GM19351 (cell line): ENCODE measurements at regions not wholly inside any gene's neighbourhood (a gene's known extent, or its start where the extent isn't known, plus 50 kb on each side); places are given as distances from the start of the nearest gene placed in this dataset.
"Not testable (repeated sequence)": the region's sequence is repeated elsewhere in the genome, so short reads cannot be mapped to it uniquely, and the experiment has no call there.

Experiments used
- ATAC-seq: cut with Tn5 transposase; IDR thresholded peaks from one replicate; pipeline ENCODE4 v1.9.1; 2021; ENCODE audit warnings: mild to moderate bottlenecking, moderate library complexity; ENCODE audit not compliant: unreplicated experiment

DNA sequence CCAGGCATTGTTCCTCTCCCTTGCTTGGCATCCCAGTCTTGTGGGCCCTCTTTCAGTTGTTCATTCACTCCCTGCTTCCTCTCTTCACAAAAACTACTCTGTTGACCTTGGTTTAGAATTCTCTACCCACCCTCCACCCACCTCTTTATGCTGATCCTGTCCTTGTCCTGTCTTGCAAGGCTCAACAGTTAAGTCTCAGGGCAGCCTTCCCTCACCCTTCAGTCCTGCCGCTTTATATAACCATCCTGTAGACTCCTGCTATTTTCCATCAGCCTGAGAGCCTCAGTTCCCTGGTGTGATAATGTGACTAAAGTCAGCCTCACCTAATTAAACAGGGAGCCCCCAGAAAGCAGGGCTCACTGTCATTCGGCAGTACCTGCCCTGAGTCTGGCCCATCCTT is 1763.0 kb downstream of the SPATA31A7 start:
- not testable (repeated sequence) for ATAC-seq
